AG10803 (cell line): ENCODE measurements at regions not wholly inside any gene's neighbourhood (a gene's known extent, or its start where the extent isn't known, plus 50 kb on each side); places are given as distances from the start of the nearest gene placed in this dataset.

ENCODE experiments used
- DNase-seq: peaks from one replicate; pipeline ENCODE4 v3.0.0; 2010; ENCODE audit warnings: low read depth
- H3K4me3 ChIP-seq: 2 replicates; pipeline ENCODE4 v1.5.1; 2011; ENCODE audit warnings: mild to moderate bottlenecking, low read length, control low read depth
- TF ChIP-seq, protein P1 (sequence below): conservative IDR thresholded peaks from 2 replicates; pipeline ENCODE4 v1.5.1; 2011; ENCODE audit warnings: mild to moderate bottlenecking, low read length, control low read depth, inconsistent platforms

DNA sequence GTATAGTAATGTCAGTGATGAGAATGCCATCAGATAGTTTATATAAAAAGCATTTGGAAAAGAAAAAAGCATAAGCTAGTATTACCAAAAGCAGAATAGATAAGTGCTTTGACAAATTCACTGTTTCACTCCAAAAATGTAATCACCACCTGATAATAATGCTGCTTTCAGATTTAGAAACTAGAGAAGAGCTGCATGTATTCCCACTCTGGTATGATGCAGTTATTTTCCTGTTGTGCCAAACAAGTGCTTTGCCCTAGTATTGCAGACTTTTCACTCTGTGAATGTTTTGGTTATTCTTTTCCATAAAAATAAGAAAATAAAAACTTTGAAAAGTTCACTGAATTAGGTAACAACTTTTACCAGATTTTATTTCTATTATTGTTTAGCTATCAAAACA is 267.7 kb upstream of the TET2 start:
- no peak overlapping the region for H3K4me3 ChIP-seq
- no peak for DNase-seq
- TF ChIP-seq, protein P1, sequence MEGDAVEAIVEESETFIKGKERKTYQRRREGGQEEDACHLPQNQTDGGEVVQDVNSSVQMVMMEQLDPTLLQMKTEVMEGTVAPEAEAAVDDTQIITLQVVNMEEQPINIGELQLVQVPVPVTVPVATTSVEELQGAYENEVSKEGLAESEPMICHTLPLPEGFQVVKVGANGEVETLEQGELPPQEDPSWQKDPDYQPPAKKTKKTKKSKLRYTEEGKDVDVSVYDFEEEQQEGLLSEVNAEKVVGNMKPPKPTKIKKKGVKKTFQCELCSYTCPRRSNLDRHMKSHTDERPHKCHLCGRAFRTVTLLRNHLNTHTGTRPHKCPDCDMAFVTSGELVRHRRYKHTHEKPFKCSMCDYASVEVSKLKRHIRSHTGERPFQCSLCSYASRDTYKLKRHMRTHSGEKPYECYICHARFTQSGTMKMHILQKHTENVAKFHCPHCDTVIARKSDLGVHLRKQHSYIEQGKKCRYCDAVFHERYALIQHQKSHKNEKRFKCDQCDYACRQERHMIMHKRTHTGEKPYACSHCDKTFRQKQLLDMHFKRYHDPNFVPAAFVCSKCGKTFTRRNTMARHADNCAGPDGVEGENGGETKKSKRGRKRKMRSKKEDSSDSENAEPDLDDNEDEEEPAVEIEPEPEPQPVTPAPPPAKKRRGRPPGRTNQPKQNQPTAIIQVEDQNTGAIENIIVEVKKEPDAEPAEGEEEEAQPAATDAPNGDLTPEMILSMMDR, result no peak

DNA sequence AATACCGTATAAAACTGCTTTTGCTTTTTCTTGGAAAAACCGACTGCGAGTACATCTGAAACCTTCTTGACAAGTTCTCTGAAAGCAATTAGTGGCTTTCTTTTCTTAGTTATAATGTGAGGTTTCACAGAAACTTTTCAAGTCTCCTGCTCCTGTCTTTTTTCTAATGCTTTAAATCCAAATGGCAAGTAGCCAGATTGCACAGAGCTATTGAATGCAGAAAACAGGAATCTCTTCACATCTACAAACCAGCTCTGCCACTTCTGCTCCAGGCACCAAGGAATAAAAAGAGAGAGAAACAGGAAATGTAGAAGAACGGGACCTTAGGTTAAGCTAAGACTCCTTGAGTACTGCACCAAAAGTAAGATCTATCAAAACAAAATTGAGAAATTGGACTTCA is 267.3 kb upstream of the TET2 start:
- no peak for DNase-seq

DNA sequence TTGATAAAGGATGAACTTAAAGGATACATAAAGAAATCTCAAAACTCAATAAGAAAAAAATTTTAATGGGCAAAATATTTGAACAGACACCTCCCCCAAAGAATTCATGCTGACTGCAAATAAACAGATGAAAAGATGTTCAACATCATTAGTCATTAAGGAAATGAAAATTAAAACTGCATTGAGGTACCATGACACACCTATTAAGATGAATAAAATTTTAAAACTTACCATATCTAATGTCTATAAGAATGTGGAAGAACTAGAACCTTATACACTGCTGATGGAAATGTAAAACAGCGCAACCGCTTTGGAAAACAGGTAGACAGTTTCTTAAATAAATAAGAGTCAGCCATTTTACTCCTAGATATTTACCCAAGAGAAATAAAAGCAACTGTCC is 266.8 kb upstream of the TET2 start:
- H3K4me3 ChIP-seq, result no peak overlapping the region
- no peak for DNase-seq
- TF ChIP-seq, protein P1, result no peak

More for the DNA sequence above, 267.3 kb upstream of the TET2 start:
- TF ChIP-seq, protein P1, result no peak
- no peak overlapping the region for H3K4me3 ChIP-seq

DNA sequence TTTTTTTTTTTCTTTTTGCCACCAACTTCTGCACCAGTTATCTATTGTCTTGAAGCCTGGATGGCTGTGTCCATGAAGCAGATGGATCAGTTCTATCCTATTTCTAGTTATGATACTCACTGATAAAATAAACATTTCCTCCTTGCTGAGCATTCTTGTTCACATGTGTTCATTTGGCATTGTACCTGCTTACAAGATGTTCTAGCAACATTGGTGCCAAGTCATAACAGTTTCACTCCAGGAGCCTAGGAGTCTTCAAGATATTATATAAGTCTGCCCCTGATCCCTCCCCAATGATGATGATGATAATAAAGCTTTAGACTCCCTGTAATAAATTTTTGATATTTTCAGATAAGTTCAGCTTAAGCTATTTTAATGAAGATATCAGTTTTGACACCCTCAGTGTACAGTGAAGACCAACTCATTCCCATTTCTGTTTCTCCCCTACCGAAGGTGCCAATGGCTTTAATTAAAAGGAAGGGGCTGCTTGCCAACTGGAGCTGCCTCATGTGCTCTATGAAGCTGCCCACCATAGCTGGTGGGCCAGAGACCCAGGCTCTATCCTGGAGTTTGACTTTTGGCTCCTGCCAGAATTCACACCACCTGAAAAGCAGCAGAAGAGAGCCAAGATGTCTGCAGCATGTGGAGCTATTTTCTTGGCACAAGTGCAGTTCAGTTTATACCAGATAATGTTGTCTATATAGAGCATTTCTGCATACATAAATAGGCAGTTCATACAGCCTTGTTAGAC is 265.4 kb upstream of the TET2 start:
- H3K4me3 ChIP-seq, result no peak overlapping the region
- TF ChIP-seq, protein P1, result no peak

DNA sequence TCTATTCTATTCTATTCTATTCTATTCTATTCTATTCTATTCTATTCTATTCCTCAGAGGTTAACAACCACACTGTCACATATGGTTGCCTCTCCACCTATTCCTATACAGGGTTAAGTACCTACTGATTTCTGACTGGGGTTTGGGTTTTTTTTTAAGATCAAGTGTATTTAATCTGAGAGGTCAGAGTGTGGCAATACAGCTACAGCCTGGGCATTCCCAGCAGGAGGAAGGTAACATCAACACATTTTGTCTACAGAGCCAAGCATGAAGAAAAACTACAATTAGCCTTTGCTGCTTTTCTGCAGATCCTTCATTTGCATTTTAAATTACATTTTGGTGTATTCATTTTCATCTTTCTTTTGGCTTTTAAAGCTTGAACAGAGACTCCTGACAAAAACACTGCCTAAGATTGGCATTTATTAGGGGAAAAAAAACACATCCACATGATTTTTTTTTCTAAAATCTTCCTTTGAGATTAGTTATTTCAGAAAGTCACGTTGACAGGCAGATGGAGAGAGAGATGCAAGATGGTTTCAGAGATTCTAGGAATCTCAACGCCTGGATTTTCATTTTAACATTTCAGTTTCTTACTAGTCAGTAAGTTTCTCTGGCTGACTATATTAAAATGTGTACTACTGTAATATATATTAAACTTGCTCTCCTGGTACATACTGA is 255.9 kb upstream of the TET2 start:
- no peak overlapping the region for H3K4me3 ChIP-seq
- TF ChIP-seq, protein P1, result no peak
- no peak for DNase-seq

More for the DNA sequence above, 265.4 kb upstream of the TET2 start:
- no peak for DNase-seq

DNA sequence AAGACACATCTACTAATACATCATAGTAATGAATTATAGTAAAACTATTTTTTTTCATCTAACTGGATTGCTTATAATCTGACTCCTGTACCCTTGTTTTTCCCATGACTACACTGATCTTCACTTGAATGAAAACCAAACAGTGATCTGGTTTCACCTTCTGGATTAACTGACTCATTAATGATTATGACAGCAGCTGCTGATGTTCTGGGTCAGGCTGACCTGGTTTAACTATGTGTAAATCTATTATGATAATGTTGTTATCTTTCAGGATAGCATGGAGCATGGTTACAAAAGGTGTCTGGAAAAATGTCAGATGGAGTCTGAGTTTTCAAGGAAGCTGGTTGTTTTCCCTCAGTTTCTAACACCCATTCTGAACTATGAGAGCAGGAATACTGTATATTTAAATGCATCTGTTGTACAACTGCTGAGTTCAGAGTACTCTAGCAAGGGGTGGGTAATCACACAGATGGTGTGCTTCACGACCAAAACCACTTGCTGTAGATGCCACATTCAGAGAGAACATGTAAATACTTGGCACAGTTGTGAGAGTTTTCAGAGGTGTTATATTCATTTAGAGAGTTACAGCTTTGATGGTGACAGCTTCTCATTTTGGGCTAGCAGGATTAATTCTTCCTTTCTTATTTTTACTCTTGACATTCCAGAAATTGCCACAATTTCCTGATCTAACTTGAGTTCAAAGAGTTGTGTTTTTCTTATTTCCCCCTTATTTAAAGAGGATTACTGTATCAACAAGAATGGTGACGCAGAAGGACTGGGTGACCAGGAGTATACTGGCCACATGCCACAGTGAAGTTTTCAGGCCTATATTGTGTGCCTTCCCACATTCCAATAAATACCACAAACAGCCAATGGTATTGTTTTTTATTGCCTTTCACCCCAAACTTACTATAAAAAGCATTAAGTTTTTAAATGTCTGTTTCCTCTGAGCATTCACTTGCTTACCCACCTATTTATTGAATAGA is 249.7 kb upstream of the TET2 start:
- H3K4me3 ChIP-seq, result no peak overlapping the region
- DNase-seq, result no peak
- TF ChIP-seq, protein P1, result no peak
